ENCODE measurements at regions not wholly inside any gene's neighbourhood (a gene's known extent, or its start where the extent isn't known, plus 50 kb on each side); places are given as distances from the start of the nearest gene placed in this dataset.

DNA sequence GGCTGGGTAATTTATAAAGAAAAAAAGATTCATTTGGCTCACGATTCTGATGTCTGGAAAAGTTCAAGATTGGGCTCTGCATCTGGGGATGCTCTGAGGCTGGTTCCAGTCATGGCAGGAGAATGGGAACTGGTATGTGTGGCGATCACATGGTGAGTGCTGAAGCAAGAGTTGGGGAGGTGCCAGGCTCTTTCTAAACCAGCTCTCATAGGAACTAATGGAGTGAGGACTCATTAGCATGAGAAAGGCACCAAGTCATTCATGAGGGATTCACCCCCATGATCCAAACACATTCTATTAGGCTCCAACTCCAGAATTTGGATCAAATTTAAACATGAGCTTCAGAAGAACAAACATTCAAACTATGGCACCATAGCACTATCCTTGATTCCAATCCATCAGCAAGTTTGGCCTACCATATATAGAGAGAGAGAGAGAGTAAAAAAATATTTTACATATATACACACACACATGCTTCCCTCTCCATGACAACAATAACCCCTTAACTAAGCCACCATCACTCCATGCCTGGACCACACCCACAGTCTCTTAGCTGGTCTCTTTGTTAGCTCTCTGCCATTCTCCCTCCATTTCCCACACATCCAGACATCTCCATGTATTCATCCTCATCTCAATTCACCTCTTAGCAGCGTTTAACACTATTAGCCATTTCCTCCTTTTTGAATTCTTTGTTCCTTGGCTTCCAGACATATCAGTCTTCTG lies 57.9 kb downstream of the NPY start:
- no peaks in the 10 kb centered on the region for H3K36me3 Mint-ChIP-seq

DNA sequence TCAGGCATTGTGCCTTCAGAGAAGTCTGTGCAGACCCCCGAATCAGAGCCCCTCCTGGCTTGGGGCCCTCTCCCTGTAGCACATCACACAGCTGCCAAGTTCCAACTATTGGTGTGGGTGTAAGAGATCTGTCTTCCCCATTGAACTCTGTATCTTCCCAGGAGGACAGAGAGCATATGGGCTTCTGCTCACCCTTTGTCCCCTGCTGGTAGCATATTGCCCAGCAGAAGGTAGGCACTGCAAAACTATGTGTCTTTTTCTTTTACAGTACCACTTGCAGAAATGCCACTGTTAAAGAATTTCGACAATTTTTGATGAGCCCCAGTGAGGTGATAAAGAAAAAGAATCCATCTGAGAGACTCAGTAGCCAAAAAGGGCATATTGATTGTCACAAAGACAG lies 59.6 kb downstream of the NPY start:
- peaks cover 0 to 1% (median 0%) of the 10 kb centered on the region in 5 donors for H3K27me3 Mint-ChIP-seq
- POLR2A ChIA-PET: no interaction called here
- no peaks in the 10 kb centered on the region for H3K36me3 Mint-ChIP-seq
- H3K4me3 Mint-ChIP-seq: no peak overlapping the region
- peak in 1 of 2 donors; percentile 14 for ATAC-seq
- H3K27ac Mint-ChIP-seq: no peak overlapping the region
- no peak for DNase-seq
- no peaks in the 10 kb centered on the region for H3K4me1 Mint-ChIP-seq
- no peaks in the 10 kb centered on the region for H3K9me3 Mint-ChIP-seq

More for the DNA sequence above, 57.9 kb downstream of the NPY start:
- Mint-ChIP-seq H3K4me3 (no peak overlapping the region), H3K9me3 (no peaks in the 10 kb centered on the region), H3K27me3 (peaks cover 0 to 14% (median 6%) of the 10 kb centered on the region in 5 donors), H3K27ac (no peak overlapping the region), H3K4me1 (no peaks in the 10 kb centered on the region)
- POLR2A ChIA-PET: no interaction called here
- no peak for DNase-seq
- ATAC-seq: no peak

DNA sequence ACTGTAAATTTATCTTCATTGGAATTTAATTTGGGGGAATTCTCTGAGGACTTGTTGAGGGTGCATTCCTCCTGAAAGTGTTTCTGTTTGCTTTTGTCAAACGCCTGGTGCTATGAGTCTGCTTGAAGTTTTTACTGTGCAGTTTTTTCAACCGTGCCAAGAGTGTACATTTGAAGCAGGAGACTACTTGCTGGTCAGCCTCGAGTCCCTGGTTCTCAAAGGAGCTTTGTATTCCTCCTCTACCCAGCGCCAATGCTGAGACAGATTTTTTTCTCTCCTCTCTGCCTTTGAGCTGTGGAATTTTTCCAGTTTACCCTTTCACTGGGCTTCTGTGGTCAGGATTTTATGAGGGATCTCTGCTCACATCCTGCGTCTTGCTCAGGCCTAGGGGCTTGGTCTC lies 62.1 kb downstream of the NPY start:
- Mint-ChIP-seq H3K27me3 (peaks cover 1 to 17% (median 5%) of the 10 kb centered on the region in 5 donors), H3K4me3 (no peak overlapping the region), H3K36me3 (no peaks in the 10 kb centered on the region), H3K4me1 (no peaks in the 10 kb centered on the region), H3K27ac (no peak overlapping the region), H3K9me3 (no peaks in the 10 kb centered on the region)
- POLR2A ChIA-PET: no interaction called here
- DNase-seq (no peak), ATAC-seq (no peak)

DNA sequence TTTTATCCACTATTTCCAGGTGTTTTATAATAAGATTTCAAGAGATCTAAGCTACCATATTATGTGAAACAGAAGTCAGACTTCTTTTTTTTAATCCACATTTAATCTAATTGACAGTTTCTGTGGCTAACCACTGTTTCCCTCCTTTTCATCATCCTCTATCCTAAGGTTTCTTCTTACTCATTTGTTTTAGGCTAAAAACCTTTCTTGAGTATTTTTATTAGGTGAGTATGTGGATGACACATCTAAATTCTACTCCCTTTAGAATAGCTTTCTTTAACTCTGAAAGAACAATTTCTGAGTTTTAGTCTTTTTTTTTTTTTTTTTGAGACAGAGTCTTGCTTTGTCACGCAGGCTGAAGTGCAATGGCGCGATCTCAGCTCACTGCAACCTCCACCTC lies 62.7 kb downstream of the NPY start:
- Mint-ChIP-seq H3K4me1 (no peaks in the 10 kb centered on the region), H3K4me3 (no peak overlapping the region), H3K36me3 (no peaks in the 10 kb centered on the region), H3K27ac (no peak overlapping the region), H3K27me3 (peaks cover 4 to 20% (median 7%) of the 10 kb centered on the region in 5 donors), H3K9me3 (peaks cover 0 to 3% (median 0%) of the 10 kb centered on the region in 9 donors)
- no peak for DNase-seq
- no peak for ATAC-seq
- POLR2A ChIA-PET: no interaction called here

DNA sequence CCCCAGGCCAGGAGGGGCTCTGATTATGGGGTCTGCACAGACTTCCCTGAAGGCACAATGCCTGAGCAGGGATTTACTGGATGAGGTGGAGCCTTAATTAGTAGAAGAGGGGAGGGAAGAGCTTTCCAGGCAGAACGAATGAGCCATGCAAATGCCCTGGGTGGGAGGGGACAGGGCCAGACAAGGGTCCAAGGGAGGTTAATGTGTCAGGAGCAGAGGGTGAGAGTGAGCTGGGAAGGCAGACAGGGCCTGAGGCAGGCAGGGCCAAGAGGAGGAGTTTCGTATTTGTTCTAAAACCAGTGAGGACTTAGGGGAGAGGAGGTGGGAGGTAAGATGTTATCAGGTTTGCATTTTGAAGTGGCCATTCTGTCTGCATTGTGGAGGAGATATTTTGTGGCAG lies 65.3 kb downstream of the NPY start:
- H3K4me1 Mint-ChIP-seq: no peaks in the 10 kb centered on the region
- H3K4me3 Mint-ChIP-seq: no peak overlapping the region
- peak overlapping the region in 1 of 10 donors; percentile 50 for H3K27ac Mint-ChIP-seq
- H3K9me3 Mint-ChIP-seq: peaks cover 0 to 5% (median 0%) of the 10 kb centered on the region in 9 donors
- ATAC-seq (no peak), DNase-seq (no peak)
- POLR2A ChIA-PET: no interaction called here
- H3K36me3 Mint-ChIP-seq: no peaks in the 10 kb centered on the region
- peaks cover 5 to 30% (median 8%) of the 10 kb centered on the region in 5 donors for H3K27me3 Mint-ChIP-seq

DNA sequence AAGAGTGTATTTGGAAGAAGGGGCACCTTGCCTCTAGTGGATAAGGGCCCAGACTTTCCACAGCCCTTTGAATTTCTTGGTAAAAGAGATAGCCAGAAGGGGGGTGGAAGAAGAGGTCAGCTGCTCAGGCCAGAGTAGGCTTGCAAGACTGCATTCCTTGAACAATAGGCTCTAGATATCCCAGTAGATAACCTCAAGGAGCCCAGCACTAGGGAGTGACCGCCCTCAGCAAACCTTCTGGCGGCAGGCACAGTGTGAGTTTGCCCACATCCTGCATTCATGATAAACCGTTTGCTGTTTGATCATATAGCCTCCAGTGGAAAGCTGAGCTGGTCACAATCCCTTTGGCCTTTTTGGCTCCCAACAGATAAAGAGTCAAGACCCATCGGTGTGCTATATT lies 70.5 kb downstream of the NPY start:
- Mint-ChIP-seq H3K4me3 (no peak overlapping the region), H3K9me3 (peaks cover 0 to 14% (median 5%) of the 10 kb centered on the region in 9 donors), H3K27ac (no peak overlapping the region), H3K27me3 (peaks cover 2 to 25% (median 15%) of the 10 kb centered on the region in 5 donors), H3K36me3 (no peaks in the 10 kb centered on the region), H3K4me1 (no peaks in the 10 kb centered on the region)
- ATAC-seq: no peak
- no peak for DNase-seq
- POLR2A ChIA-PET: no interaction called here

DNA sequence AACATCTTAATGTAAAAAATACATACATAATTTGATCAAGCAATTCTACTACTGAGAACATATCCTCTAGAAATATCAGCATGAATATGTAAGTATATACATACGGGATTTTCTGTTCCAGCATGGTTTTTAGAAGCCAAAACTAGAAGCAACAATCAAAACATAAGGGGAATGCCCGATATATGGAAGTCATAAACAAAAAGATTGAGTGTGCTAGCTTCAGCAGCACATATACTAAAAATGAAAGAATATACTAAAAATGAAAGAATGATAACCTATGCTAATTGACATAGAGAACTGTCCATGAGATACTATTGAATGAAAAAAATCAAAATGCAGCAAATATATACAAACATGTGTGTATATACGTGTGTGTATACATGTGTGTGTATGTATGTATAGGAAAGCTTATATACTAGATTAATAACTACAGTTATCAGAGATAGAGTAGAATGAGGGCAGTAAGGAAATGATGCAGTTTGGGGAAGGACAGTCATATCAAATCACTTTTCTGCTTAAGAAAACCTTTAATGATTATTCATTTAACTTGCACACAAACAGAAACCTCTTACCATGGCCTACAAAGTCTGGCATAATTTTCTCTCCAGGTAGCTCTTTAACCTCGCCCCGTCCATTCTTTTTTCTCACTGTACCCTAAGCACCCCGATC lies 72.9 kb downstream of the NPY start:
- POLR2A ChIA-PET: no interaction called here
- no peak overlapping the region for H3K27ac Mint-ChIP-seq
- no peak for DNase-seq
- no peak overlapping the region for H3K4me3 Mint-ChIP-seq
- H3K4me1 Mint-ChIP-seq: no peaks in the 10 kb centered on the region
- no peaks in the 10 kb centered on the region for H3K36me3 Mint-ChIP-seq
- peaks cover 2 to 17% (median 11%) of the 10 kb centered on the region in 5 donors for H3K27me3 Mint-ChIP-seq
- peaks cover 0 to 14% (median 4%) of the 10 kb centered on the region in 9 donors for H3K9me3 Mint-ChIP-seq
- no peak for ATAC-seq

DNA sequence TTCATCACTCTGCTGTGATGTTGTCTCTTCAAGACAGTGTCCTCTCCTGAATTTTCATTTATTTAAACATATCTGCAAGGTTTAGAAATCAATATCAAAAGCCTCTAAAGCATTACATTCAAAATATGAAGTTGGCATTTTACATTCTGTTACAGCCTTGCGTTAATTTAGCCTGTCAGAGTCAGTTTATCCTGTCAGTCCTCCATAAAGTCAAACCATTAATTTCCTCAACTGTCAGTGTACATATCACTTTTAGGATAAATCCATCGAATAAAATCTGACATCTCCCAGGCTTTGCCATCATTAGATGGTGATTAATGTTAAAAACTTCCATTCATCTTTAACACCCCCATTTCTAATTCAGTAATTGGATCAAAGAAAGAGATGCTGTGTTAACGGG lies 77.0 kb downstream of the NPY start:
- DNase-seq (no peak), ATAC-seq (no peak)
- peaks cover 0 to 7% (median 0%) of the 10 kb centered on the region in 9 donors for H3K9me3 Mint-ChIP-seq
- POLR2A ChIA-PET: no interaction called here
- no peak overlapping the region for H3K4me3 Mint-ChIP-seq
- H3K27me3 Mint-ChIP-seq: peaks cover 3 to 15% (median 4%) of the 10 kb centered on the region in 5 donors
- H3K27ac Mint-ChIP-seq: no peak overlapping the region
- no peaks in the 10 kb centered on the region for H3K36me3 Mint-ChIP-seq
- peaks cover 0 to 1% (median 0%) of the 10 kb centered on the region in 4 donors for H3K4me1 Mint-ChIP-seq

DNA sequence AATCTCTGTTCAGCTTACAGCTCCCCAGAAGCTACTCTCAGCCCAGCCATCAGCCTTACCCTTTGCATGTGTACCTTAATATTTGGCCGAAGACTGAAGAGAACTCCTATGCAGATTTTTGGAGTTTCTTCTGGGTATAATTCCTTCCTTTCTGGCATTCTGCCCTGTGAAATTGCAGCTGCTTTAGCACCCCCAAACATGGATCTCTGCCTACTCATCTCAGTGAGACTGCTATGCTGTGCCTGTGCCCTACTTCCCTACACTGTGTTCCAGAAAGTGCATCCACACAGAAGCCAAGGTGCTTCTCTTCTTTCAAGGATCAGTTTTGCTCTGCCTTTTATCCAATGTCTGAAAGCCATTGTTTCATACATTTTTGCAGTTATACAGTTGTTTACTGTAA lies 81.6 kb downstream of the NPY start:
- ATAC-seq: no peak
- Mint-ChIP-seq H3K27me3 (peaks cover 5 to 25% (median 10%) of the 10 kb centered on the region in 5 donors), H3K4me1 (peaks cover 0 to 1% (median 0%) of the 10 kb centered on the region in 4 donors), H3K9me3 (peaks cover 0 to 7% (median 0%) of the 10 kb centered on the region in 9 donors), H3K27ac (no peak overlapping the region), H3K36me3 (no peaks in the 10 kb centered on the region), H3K4me3 (no peak overlapping the region)
- POLR2A ChIA-PET: no interaction called here
- no peak for DNase-seq

DNA sequence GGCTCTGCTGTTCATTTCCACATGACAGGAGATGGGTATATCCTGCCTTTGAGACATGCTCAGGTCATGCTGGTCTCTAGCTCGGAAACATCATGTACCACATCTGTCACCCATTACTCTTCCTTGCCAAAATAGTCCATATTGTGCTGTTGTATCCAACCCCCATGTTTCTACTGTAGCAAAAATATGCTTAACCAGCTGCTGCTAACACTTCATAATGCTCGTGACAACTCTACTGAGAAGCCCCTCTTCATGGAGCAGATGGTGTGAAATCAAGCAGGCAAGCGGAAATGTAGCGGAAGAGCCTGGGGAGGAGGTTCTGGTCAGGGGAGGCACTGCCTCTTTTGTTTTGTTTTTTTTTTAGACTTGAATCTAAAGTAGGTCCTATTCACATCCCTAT lies 82.9 kb downstream of the NPY start:
- Mint-ChIP-seq H3K4me3 (no peak overlapping the region), H3K27me3 (peaks cover 5 to 22% (median 7%) of the 10 kb centered on the region in 5 donors), H3K9me3 (peaks cover 0 to 7% (median 0%) of the 10 kb centered on the region in 9 donors), H3K27ac (peak overlapping the region in 1 of 10 donors; percentile 74), H3K4me1 (peaks cover 0 to 1% (median 0%) of the 10 kb centered on the region in 4 donors), H3K36me3 (no peaks in the 10 kb centered on the region)
- no peak for DNase-seq
- no peak for ATAC-seq
- POLR2A ChIA-PET: no interaction called here

DNA sequence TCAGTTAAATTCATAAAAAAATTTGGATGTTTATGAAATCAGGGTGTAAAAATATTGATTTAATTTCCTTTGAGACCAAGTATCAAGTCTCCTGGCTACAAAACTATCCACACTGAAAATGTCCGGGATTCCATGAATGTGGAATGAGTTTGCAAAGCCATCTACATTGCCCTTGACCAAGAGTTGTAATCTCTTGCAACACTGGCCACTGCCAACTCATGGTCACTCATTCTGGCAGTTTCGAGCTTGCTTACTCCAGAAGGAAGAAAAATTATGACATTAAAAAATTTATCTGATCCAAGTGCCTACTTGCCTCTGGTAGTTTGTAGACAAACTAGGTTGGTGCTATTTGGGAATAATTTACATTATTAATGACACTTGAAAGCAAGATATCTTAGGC lies 84.2 kb downstream of the NPY start:
- POLR2A ChIA-PET: no interaction called here
- DNase-seq: no peak
- Mint-ChIP-seq H3K27ac (no peak overlapping the region), H3K9me3 (peaks cover 0 to 6% (median 0%) of the 10 kb centered on the region in 9 donors), H3K27me3 (peaks cover 5 to 21% (median 7%) of the 10 kb centered on the region in 5 donors), H3K4me3 (no peak overlapping the region), H3K4me1 (peaks cover 0 to 1% (median 0%) of the 10 kb centered on the region in 4 donors), H3K36me3 (no peaks in the 10 kb centered on the region)
- no peak for ATAC-seq

DNA sequence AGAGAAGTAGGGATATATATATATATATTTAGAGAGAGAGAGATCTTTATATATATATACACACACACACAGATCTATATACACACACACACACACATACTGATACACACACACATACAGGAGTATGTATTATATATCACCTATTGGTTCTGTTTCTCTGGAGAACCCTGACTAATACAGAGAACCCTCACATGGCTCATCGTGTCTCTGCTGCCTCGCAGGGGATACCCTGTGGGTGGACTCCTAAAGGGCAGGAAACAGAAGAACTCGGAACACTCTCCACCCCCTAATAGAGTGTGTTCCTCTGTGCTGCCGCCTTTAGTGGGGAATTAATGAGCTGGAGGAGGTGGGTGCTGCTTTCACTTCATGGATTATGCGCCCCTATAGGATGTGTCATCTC lies 86.6 kb downstream of the NPY start:
- H3K9me3 Mint-ChIP-seq: no peaks in the 10 kb centered on the region
- no peaks in the 10 kb centered on the region for H3K36me3 Mint-ChIP-seq
- H3K27me3 Mint-ChIP-seq: peaks cover 5 to 22% (median 6%) of the 10 kb centered on the region in 5 donors
- no peak for DNase-seq
- no peak for ATAC-seq
- H3K4me1 Mint-ChIP-seq: no peaks in the 10 kb centered on the region
- no peak overlapping the region for H3K27ac Mint-ChIP-seq
- no peak overlapping the region for H3K4me3 Mint-ChIP-seq
- POLR2A ChIA-PET: no interaction called here

Data from naive thymus-derived CD8-positive, alpha-beta T cell (primary cell).